Mesendoderm (in vitro differentiated cells): ENCODE measurements at regions not wholly inside any gene's neighbourhood (a gene's known extent, or its start where the extent isn't known, plus 50 kb on each side); places are given as distances from the start of the nearest gene placed in this dataset.

ENCODE experiments used
- DNase-seq: peaks from one replicate; pipeline ENCODE4 v3.0.0; 2013
- H2AK5ac ChIP-seq: 2 replicates; pipeline ENCODE4 v1.6.1; 2013; ENCODE audit warnings: low read length, inconsistent platforms
- H2BK120ac ChIP-seq: 2 replicates; pipeline ENCODE4 v1.6.1; 2013; ENCODE audit warnings: low read depth, mild to moderate bottlenecking, low read length, moderate library complexity, mixed read lengths
- H2BK15ac ChIP-seq: replicated peaks from 2 replicates; pipeline ENCODE4 v1.6.1; 2013; ENCODE audit warnings: low read depth, mild to moderate bottlenecking, moderate library complexity
- H2BK5ac ChIP-seq: 2 replicates; pipeline ENCODE4 v1.6.1; 2013; ENCODE audit warnings: low read length, inconsistent platforms
- H3K18ac ChIP-seq: 2 replicates; pipeline ENCODE4 v1.6.1; 2013; ENCODE audit warnings: mild to moderate bottlenecking, low read length, mixed read lengths
- H3K23ac ChIP-seq: one replicate; pipeline ENCODE4 v1.6.1; 2013; ENCODE audit warnings: low read length
- H3K27ac ChIP-seq: 2 replicates; pipeline ENCODE4 v1.5.1; 2013; ENCODE audit warnings: low read depth, mild to moderate bottlenecking, inconsistent platforms, low read length, moderate library complexity
- H3K27me3 ChIP-seq: 2 replicates; pipeline ENCODE4 v1.6.1; 2013; ENCODE audit warnings: low read length, control low read depth, mild to moderate bottlenecking, inconsistent platforms; ENCODE audit not compliant: insufficient read depth, poor library complexity
- H3K36me3 ChIP-seq: 2 replicates; pipeline ENCODE4 v1.6.1; 2013; ENCODE audit warnings: low read length, inconsistent platforms; ENCODE audit not compliant: control insufficient read depth, insufficient read depth
- H3K4ac ChIP-seq: one replicate; pipeline ENCODE4 v1.6.1; 2013; ENCODE audit warnings: low read depth, mild to moderate bottlenecking, low read length, moderate library complexity
- H3K4me1 ChIP-seq: 2 replicates; pipeline ENCODE4 v1.6.1; 2013; ENCODE audit warnings: low read depth, low read length, inconsistent platforms; ENCODE audit not compliant: control insufficient read depth
- H3K4me2 ChIP-seq: 2 replicates; pipeline ENCODE4 v1.6.1; 2013; ENCODE audit warnings: low read length
- H3K4me3 ChIP-seq: 2 replicates; pipeline ENCODE4 v1.5.1; 2013; ENCODE audit warnings: mild to moderate bottlenecking, low read length
- H3K56ac ChIP-seq: one replicate; pipeline ENCODE4 v1.6.1; 2013; ENCODE audit warnings: low read length
- H3K79me1 ChIP-seq: 2 replicates; pipeline ENCODE4 v1.6.1; 2013; ENCODE audit warnings: low read length, inconsistent platforms
- H3K79me2 ChIP-seq: 2 replicates; pipeline ENCODE4 v1.6.1; 2013; ENCODE audit warnings: mild to moderate bottlenecking, low read length; ENCODE audit not compliant: control insufficient read depth, insufficient read depth
- H3K9ac ChIP-seq: 2 replicates; pipeline ENCODE4 v1.6.1; 2013; ENCODE audit warnings: low read length, inconsistent platforms
- H4K5ac ChIP-seq: one replicate; pipeline ENCODE4 v1.6.1; 2013; ENCODE audit warnings: low read length
- H4K8ac ChIP-seq: one replicate; pipeline ENCODE4 v1.6.1; 2013; ENCODE audit warnings: low read depth, mild to moderate bottlenecking, control low read depth, low read length, moderate library complexity
- WGBS: extraction: QIAGEN DNeasy Blood & Tissue Kit; methylation state at CpG from one replicate; pipeline ENCODE4 v1.1.7; 2013; ENCODE audit warnings: low lambda C conversion rate, missing lambda C conversion rate; ENCODE audit not compliant: insufficient coverage; ENCODE audit errors: extremely low coverage; 5-methylcytosine and 5-hydroxymethylcytosine counted together

DNA sequence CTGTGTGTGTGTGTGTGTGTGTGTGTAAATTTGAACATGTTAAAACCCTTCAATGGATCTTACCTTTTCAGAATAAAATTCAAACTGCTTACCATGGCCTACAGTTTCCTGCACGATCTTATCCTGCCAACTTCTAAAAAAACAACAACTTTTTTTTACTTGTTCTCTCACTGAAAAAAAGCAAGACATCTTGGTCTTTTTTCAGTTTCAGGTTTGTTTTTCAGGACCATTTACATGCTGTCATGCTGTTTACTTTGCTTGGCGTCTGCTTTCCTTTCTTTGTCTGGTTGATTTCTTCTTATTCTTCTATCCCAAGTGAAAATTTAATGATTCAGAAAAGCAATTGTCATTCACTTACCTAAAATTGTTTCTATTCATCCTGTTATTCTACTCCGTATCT, 286.3 kb upstream of the TMEFF2 start:
- no peak overlapping the region for H4K5ac ChIP-seq
- DNase-seq = no peak
- H3K23ac ChIP-seq = no peak overlapping the region
- no peak overlapping the region for H3K56ac ChIP-seq
- H3K9ac ChIP-seq = no peak overlapping the region
- no peak overlapping the region for H2AK5ac ChIP-seq
- H3K4ac ChIP-seq = no peak overlapping the region
- no peak overlapping the region for H3K4me2 ChIP-seq
- H2BK120ac ChIP-seq = no peak overlapping the region
- no peaks in the 10 kb centered on the region for H3K27me3 ChIP-seq
- H3K4me3 ChIP-seq = no peak overlapping the region
- no peak overlapping the region for H2BK15ac ChIP-seq
- no peaks in the 10 kb centered on the region for H3K4me1 ChIP-seq
- no peaks in the 10 kb centered on the region for H3K79me1 ChIP-seq
- H3K36me3 ChIP-seq = no peaks in the 10 kb centered on the region
- no peak overlapping the region for H3K27ac ChIP-seq
- H2BK5ac ChIP-seq = no peak overlapping the region
- H3K79me2 ChIP-seq = no peaks in the 10 kb centered on the region
- WGBS = no CpG with 5 or more reads among the region's 3 CpGs
- H4K8ac ChIP-seq = no peak overlapping the region
- no peak overlapping the region for H3K18ac ChIP-seq

DNA sequence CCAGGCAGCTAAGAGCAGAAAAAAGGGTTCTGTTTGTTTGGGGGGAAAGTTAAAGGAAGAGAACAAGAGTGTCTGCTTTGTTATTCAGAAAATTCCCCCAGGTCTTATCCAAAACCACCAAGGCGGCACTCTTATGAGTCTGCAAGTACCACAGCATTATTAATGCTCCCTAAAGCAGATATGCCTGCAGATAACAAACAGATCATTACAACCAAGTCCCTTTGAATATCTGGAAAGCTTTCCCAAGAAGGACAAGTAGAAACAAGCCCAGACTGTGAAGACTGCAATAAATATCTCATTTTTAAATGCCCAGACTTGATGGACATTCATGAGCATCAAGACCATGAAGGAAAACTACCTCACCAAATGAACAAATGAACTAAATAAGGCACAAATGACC, 278.6 kb upstream of the TMEFF2 start:
- DNase-seq = no peak
- no peaks in the 10 kb centered on the region for H3K4me1 ChIP-seq
- no peak overlapping the region for H3K4me3 ChIP-seq
- no peak overlapping the region for H2AK5ac ChIP-seq
- no peaks in the 10 kb centered on the region for H3K27me3 ChIP-seq
- H3K23ac ChIP-seq = no peak overlapping the region
- H3K18ac ChIP-seq = no peak overlapping the region
- no peaks in the 10 kb centered on the region for H3K79me1 ChIP-seq
- H3K79me2 ChIP-seq = no peaks in the 10 kb centered on the region
- no peak overlapping the region for H3K56ac ChIP-seq
- no CpG with 5 or more reads among the region's 1 CpG for WGBS
- no peak overlapping the region for H3K4ac ChIP-seq
- no peak overlapping the region for H3K4me2 ChIP-seq
- no peak overlapping the region for H2BK5ac ChIP-seq
- H3K27ac ChIP-seq = no peak overlapping the region
- H3K36me3 ChIP-seq = no peaks in the 10 kb centered on the region
- H2BK15ac ChIP-seq = no peak overlapping the region
- H2BK120ac ChIP-seq = no peak overlapping the region
- no peak overlapping the region for H4K5ac ChIP-seq
- H3K9ac ChIP-seq = no peak overlapping the region
- H4K8ac ChIP-seq = no peak overlapping the region

DNA sequence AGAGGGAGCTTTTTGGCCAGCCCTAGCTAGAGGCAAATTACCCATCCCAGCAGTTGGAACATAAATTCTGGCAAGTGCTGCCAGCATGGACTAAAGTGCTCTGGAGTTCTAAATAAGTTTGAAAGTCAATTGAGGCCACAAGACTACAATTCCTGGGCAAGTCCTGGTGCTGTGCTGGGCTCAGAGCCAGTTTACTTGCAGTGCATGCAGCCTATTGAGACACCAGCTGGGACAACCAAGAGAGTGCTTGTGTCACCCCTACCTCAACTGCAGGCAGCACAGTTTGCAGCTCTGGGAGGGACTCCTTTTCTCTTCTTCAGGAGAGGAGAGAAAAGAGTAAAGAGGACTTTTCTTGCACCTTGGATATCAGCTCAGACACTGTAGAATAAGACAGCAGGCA, 277.2 kb upstream of the TMEFF2 start:
- Histone ChIP-seq H2AK5ac (no peak overlapping the region), H3K56ac (no peak overlapping the region), H3K27ac (no peak overlapping the region), H3K36me3 (no peaks in the 10 kb centered on the region), H3K18ac (no peak overlapping the region), H4K5ac (no peak overlapping the region), H2BK15ac (no peak overlapping the region), H4K8ac (no peak overlapping the region), H3K27me3 (no peaks in the 10 kb centered on the region), H3K23ac (no peak overlapping the region), H3K79me2 (no peaks in the 10 kb centered on the region), H3K79me1 (no peaks in the 10 kb centered on the region), H3K4me3 (no peak overlapping the region), H3K9ac (no peak overlapping the region), H3K4me2 (no peak overlapping the region), H3K4ac (no peak overlapping the region), H3K4me1 (no peaks in the 10 kb centered on the region), H2BK5ac (no peak overlapping the region), H2BK120ac (no peak overlapping the region)
- no peak for DNase-seq

- Histone ChIP-seq H3K4me1 (no peaks in the 10 kb centered on the region), H2BK120ac (no peak overlapping the region), H3K4me3 (no peak overlapping the region), H3K56ac (no peak overlapping the region), H3K79me1 (no peaks in the 10 kb centered on the region), H3K27me3 (no peaks in the 10 kb centered on the region), H2AK5ac (no peak overlapping the region), H3K18ac (no peak overlapping the region), H2BK5ac (no peak overlapping the region), H4K8ac (no peak overlapping the region), H3K4ac (no peak overlapping the region), H3K9ac (no peak overlapping the region), H3K36me3 (no peaks in the 10 kb centered on the region), H3K23ac (no peak overlapping the region), H3K27ac (no peak overlapping the region), H3K4me2 (no peak overlapping the region), H2BK15ac (no peak overlapping the region), H3K79me2 (no peaks in the 10 kb centered on the region), H4K5ac (no peak overlapping the region)
- WGBS = no CpG with 5 or more reads among the region's 1 CpG
- DNase-seq = no peak
These were observed 274.9 kb upstream of the TMEFF2 start for GRCh38 chr2:192469612-192470011.

- H3K27me3 ChIP-seq = no peaks in the 10 kb centered on the region
- no peak overlapping the region for H2AK5ac ChIP-seq
- no peak overlapping the region for H3K18ac ChIP-seq
- H3K4me3 ChIP-seq = no peak overlapping the region
- H3K4me2 ChIP-seq = no peak overlapping the region
- no peak overlapping the region for H2BK5ac ChIP-seq
- WGBS = no CpG with 5 or more reads among the region's 4 CpGs
- H3K27ac ChIP-seq = no peak overlapping the region
- no peak overlapping the region for H4K5ac ChIP-seq
- no peaks in the 10 kb centered on the region for H3K36me3 ChIP-seq
- H2BK15ac ChIP-seq = no peak overlapping the region
- no peaks in the 10 kb centered on the region for H3K79me2 ChIP-seq
- no peak overlapping the region for H3K23ac ChIP-seq
- no peak overlapping the region for H2BK120ac ChIP-seq
- H4K8ac ChIP-seq = no peak overlapping the region
- no peak overlapping the region for H3K4ac ChIP-seq
- H3K56ac ChIP-seq = no peak overlapping the region
- H3K79me1 ChIP-seq = no peaks in the 10 kb centered on the region
- no peaks in the 10 kb centered on the region for H3K4me1 ChIP-seq
- H3K9ac ChIP-seq = no peak overlapping the region
- DNase-seq = no peak
These were observed 273.4 kb upstream of the TMEFF2 start for GRCh38 chr2:192467953-192468660.

DNA sequence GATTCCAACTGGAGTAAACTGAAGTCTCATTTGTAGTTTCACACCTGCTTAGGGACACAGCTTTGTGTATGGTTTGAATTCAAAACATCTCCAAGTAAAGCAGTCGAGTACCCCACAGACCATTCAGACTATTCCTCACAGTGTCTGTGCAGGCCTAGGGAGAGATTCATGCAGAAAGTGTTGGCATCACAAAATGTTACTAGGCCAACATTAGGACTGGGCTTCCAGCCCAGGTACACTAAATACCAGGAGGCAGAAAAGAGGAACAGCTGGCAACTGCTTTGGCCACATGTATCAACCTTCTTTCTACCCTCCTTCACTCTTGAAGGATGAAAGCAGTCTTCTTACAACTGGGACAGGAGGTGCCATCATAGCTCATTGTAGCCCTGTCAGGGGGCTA, 270.4 kb upstream of the TMEFF2 start:
- no peaks in the 10 kb centered on the region for H3K79me1 ChIP-seq
- H3K36me3 ChIP-seq = no peaks in the 10 kb centered on the region

More for the DNA sequence above, 270.4 kb upstream of the TMEFF2 start:
- H2BK5ac ChIP-seq = no peak overlapping the region
- H3K18ac ChIP-seq = no peak overlapping the region
- no peak overlapping the region for H3K56ac ChIP-seq
- H2BK15ac ChIP-seq = no peak overlapping the region
- H3K27ac ChIP-seq = no peak overlapping the region
- no peak overlapping the region for H3K9ac ChIP-seq
- H2AK5ac ChIP-seq = no peak overlapping the region
- H3K4ac ChIP-seq = no peak overlapping the region
- no peak overlapping the region for H4K8ac ChIP-seq
- H3K27me3 ChIP-seq = no peaks in the 10 kb centered on the region
- no peak overlapping the region for H2BK120ac ChIP-seq
- H3K23ac ChIP-seq = no peak overlapping the region
- no peak overlapping the region for H4K5ac ChIP-seq
- no peak overlapping the region for H3K4me3 ChIP-seq
- no peaks in the 10 kb centered on the region for H3K79me2 ChIP-seq
- no CpG with 5 or more reads among the region's 1 CpG for WGBS
- H3K4me2 ChIP-seq = no peak overlapping the region
- DNase-seq = no peak
- H3K4me1 ChIP-seq = no peaks in the 10 kb centered on the region
